Chondrocyte (in vitro differentiated cells): ENCODE measurements at regions not wholly inside any gene's neighbourhood (a gene's known extent, or its start where the extent isn't known, plus 50 kb on each side); places are given as distances from the start of the nearest gene placed in this dataset.
"Not testable (repeated sequence)": the region's sequence is repeated elsewhere in the genome, so short reads cannot be mapped to it uniquely, and the experiment has no call there.

Experiments used
- DNase-seq: peaks from one replicate; pipeline ENCODE4 v3.0.0; 2021; ENCODE audit warnings: mixed read lengths, low spot score
- H3K27ac Mint-ChIP-seq: one replicate; pipeline ENCODE4 v1.8.0; 2021; ENCODE audit warnings: mild to moderate bottlenecking, moderate library complexity, mixed read lengths; ENCODE audit not compliant: unreplicated experiment
- H3K27me3 Mint-ChIP-seq: 2 replicates; pipeline ENCODE4 v1.8.0; 2021; ENCODE audit warnings: low read depth, mixed read lengths
- H3K36me3 Mint-ChIP-seq: 2 replicates; pipeline ENCODE4 v1.8.0; 2021; ENCODE audit warnings: low read depth, mixed read lengths
- H3K4me1 Mint-ChIP-seq: 2 replicates; pipeline ENCODE4 v1.8.0; 2021; ENCODE audit warnings: low read depth, mild to moderate bottlenecking, mixed read lengths
- H3K4me3 Mint-ChIP-seq: one replicate; pipeline ENCODE4 v1.8.0; 2021; ENCODE audit warnings: mild to moderate bottlenecking, moderate library complexity, mixed read lengths; ENCODE audit not compliant: unreplicated experiment
- H3K9me3 Mint-ChIP-seq: 2 replicates; pipeline ENCODE4 v1.8.0; 2021; ENCODE audit warnings: low read depth, mixed read lengths
- CTCF ChIP-seq: fragments of 200-600 bp; sonication (generic); IDR thresholded peaks from 2 replicates; pipeline ENCODE4 v1.5.0; 2021; ENCODE audit warnings: antibody characterized with exemption, mild to moderate bottlenecking, moderate library complexity

GRCh38 chr4:91653067-91653466 is 650.7 kb upstream of the GRID2 start:
- Mint-ChIP-seq H3K4me3 (no peak overlapping the region), H3K27me3 (no peaks in the 10 kb centered on the region), H3K4me1 (no peaks in the 10 kb centered on the region), H3K9me3 (peaks cover 5% of the 10 kb centered on the region), H3K36me3 (no peaks in the 10 kb centered on the region), H3K27ac (no peak overlapping the region)
- no peak for TF ChIP-seq CTCF
- DNase-seq: no peak

DNA sequence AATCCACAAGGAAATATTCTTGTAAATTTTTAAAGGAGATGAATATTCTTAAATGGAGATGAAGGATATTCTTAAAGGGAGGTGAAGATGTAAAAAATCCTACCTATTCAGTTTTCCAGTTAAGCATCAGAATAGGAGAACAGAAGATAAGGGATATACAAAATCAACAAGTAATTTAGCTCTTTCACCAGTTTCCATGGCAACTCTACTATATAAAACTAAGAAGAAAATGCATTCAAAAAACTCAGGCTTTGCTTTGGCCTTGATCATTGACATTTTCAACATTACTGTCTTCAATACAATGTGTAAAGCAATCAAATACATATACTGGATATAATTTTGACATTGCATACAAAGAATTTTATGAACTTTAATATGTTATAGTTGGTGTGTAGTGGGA is 622.7 kb upstream of the GRID2 start:
- no peak for TF ChIP-seq CTCF
- H3K27ac Mint-ChIP-seq: no peak overlapping the region
- no peaks in the 10 kb centered on the region for H3K36me3 Mint-ChIP-seq
- no peaks in the 10 kb centered on the region for H3K27me3 Mint-ChIP-seq
- no peak overlapping the region for H3K4me3 Mint-ChIP-seq
- DNase-seq: no peak
- H3K9me3 Mint-ChIP-seq: peaks cover 12% of the 10 kb centered on the region
- no peaks in the 10 kb centered on the region for H3K4me1 Mint-ChIP-seq

GRCh38 chr4:91681544-91681943 is 622.2 kb upstream of the GRID2 start:
- DNase-seq: no peak
- H3K27ac Mint-ChIP-seq: no peak overlapping the region
- peaks cover 12% of the 10 kb centered on the region for H3K9me3 Mint-ChIP-seq
- H3K27me3 Mint-ChIP-seq: no peaks in the 10 kb centered on the region
- no peak for TF ChIP-seq CTCF
- no peaks in the 10 kb centered on the region for H3K36me3 Mint-ChIP-seq
- no peaks in the 10 kb centered on the region for H3K4me1 Mint-ChIP-seq
- no peak overlapping the region for H3K4me3 Mint-ChIP-seq

DNA sequence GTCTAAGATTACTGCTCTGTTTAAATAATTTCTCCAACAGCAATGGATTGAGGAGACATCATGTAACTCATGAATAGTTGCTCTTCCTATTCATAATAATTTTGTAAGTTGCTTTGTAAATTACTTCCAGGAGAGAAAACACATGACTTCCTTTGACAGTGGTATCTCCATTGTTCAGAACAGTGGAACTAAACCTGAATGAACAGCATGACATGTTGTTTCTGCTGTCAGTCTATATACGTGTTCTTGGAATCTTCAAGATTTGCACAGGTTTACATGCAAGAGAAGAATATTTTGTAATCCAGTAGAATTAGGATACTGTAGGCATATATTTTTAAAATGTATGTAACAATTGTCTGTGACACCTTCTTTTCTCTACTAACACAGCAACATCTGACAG is 618.8 kb upstream of the GRID2 start:
- Mint-ChIP-seq H3K9me3 (peaks cover 6% of the 10 kb centered on the region), H3K27me3 (peaks cover 2% of the 10 kb centered on the region), H3K36me3 (no peaks in the 10 kb centered on the region), H3K4me1 (no peaks in the 10 kb centered on the region), H3K27ac (no peak overlapping the region), H3K4me3 (no peak overlapping the region)
- no peak for DNase-seq
- no peak for TF ChIP-seq CTCF

DNA sequence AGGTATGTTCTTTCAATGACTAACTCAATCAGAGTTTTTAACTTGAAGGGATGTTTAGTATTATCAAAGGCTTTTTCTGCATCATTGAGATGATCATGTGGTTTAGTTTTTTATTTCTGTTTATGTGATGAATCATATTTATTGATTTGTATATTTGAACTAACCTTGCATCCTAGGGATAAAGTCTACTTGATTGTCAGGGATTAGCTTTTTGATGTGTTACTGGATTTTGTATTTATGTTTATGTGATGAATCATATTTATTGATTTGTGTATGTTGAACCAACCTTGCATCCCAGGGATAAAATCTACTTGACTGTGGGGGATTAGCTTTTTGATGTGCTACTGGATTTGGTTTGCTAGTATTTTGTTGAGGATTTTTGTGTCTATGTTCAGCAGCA is 615.4 kb upstream of the GRID2 start:
- Mint-ChIP-seq H3K27ac (no peak overlapping the region), H3K4me1 (no peaks in the 10 kb centered on the region), H3K9me3 (peaks cover 9% of the 10 kb centered on the region), H3K4me3 (no peak overlapping the region), H3K27me3 (peaks cover 2% of the 10 kb centered on the region), H3K36me3 (no peaks in the 10 kb centered on the region)
- no peak for DNase-seq
- no peak for TF ChIP-seq CTCF

- not testable (repeated sequence) for H3K27me3 Mint-ChIP-seq, H3K27ac Mint-ChIP-seq, H3K4me1 Mint-ChIP-seq, DNase-seq, H3K4me3 Mint-ChIP-seq, H3K36me3 Mint-ChIP-seq
- peaks cover 16% of the 10 kb centered on the region for H3K9me3 Mint-ChIP-seq
These were observed 604.1 kb upstream of the GRID2 start for GRCh38 chr4:91699691-91700090.
